Dermis microvascular lymphatic vessel endothelial cell (primary cell): ENCODE measurements at regions not wholly inside any gene's neighbourhood (a gene's known extent, or its start where the extent isn't known, plus 50 kb on each side); places are given as distances from the start of the nearest gene placed in this dataset.

Experiments used
- DNase-seq, 2 donors: peaks; one replicate each; pipeline versions ENCODE4 v3.0.0 to v3.0.0-alpha.2; 2010; ENCODE audit warnings: low read depth in 2 of 2

DNA sequence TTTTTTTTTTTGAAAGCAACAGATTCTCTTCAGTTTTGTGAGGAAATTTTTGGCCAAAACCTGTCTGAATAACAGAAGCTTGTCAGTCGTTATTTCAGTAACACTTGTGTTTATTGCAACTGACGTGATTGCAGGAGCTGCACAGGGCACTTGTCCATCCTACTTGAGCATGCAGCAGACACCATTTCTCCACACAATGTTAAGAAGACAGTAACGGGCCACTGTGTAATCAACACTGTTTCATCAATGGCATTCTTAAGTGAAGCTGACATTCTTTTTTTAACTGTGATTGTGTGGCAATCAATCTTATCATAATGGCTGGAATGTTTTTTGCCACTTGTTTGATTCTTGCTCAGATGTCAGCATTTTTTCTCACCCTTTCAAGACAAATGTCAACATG, 50.1 kb upstream of the PIEZO2 start:
- DNase-seq: no peak
